B cell (primary cell): ENCODE measurements at regions not wholly inside any gene's neighbourhood (a gene's known extent, or its start where the extent isn't known, plus 50 kb on each side); places are given as distances from the start of the nearest gene placed in this dataset.

Experiments used
- ATAC-seq: fragments of 200-7000 bp; cut with Tn5 transposase; one replicate; pipeline ENCODE4 v1.10.0; 2021; ENCODE audit warnings: low read depth, mild to moderate bottlenecking, moderate number of reproducible peaks, moderate library complexity
- CTCF ChIA-PET: fragments of 350-600 bp; sonication (Branson Sonifier 250); formaldehyde crosslinking; loops from one replicate; lab custom pipeline; 2021; ENCODE audit warnings: antibody characterized with exemption, inconsistent platforms; lab: Charles Lee
- POLR2A ChIA-PET: fragments of 350-600 bp; sonication (Branson Sonifier 250); formaldehyde crosslinking; loops from one replicate; lab custom pipeline; 2021; ENCODE audit warnings: antibody characterized with exemption; lab: Charles Lee
- DNase-seq: peaks from one replicate; pipeline ENCODE4 v3.0.0; 2013
- H2AFZ ChIP-seq: 2 replicates; pipeline ENCODE4 v1.6.1; 2012; ENCODE audit warnings: mild to moderate bottlenecking, low read depth, low read length; ENCODE audit not compliant: insufficient read depth, poor library complexity, severe bottlenecking
- H3K27ac ChIP-seq, 2 donors: 1 replicate in 1 of 2; 2 replicates in 1 of 2; pipeline ENCODE4 v1.5.1; 2012 to 2013; ENCODE audit warnings: low read length in 2 of 2, mild to moderate bottlenecking in 2 of 2, moderate library complexity in 1 of 2
- H3K27me3 ChIP-seq, 4 experiments: fragments of 200-600 bp in 1 of 4; sonication (generic) in 1 of 4; replicated peaks in 1 of 4; 1 replicate in 2 of 4; 2 replicates in 2 of 4; pipeline versions ENCODE4 v1.6.1 to v1.7.0; 2013 to 2016; ENCODE audit warnings: low read length in 3 of 4, mild to moderate bottlenecking in 2 of 4, mixed read lengths in 1 of 4, moderate library complexity in 1 of 4; ENCODE audit not compliant: insufficient read depth in 4 of 4, control insufficient read depth in 3 of 4; ENCODE audit errors: control extremely low read depth in 1 of 4
- H3K36me3 ChIP-seq, 2 experiments: replicated peaks in 1 of 2; 1 replicate in 1 of 2; 2 replicates in 1 of 2; pipeline versions ENCODE4 v1.6.1 to v1.7.1; 2013; ENCODE audit warnings: low read length in 1 of 2; ENCODE audit not compliant: insufficient read depth in 2 of 2, control insufficient read depth in 1 of 2; ENCODE audit errors: control extremely low read depth in 1 of 2, extremely low read depth in 1 of 2
- H3K4me1 ChIP-seq, 2 donors: fragments of 200-600 bp in 1 of 2; sonication (generic) in 1 of 2; 1 replicate in 1 of 2; 2 replicates in 1 of 2; pipeline versions ENCODE4 v1.5.1 to v1.6.1; 2013 to 2017; ENCODE audit warnings: low read length in 2 of 2; ENCODE audit not compliant: control insufficient read depth in 2 of 2, insufficient read depth in 2 of 2
- H3K4me2 ChIP-seq: replicated peaks from 2 replicates; pipeline ENCODE3; 2012; ENCODE audit warnings: mild to moderate bottlenecking, low read depth, low read length; ENCODE audit not compliant: poor library complexity, severe bottlenecking
- H3K4me3 ChIP-seq, 5 experiments: fragments of 200-600 bp in 1 of 5; sonication (generic) in 1 of 5; 1 replicate in 3 of 5; 2 replicates in 2 of 5; pipeline versions ENCODE4 v1.5.1 to v1.7.0; 2011 to 2016; ENCODE audit warnings: low read length in 4 of 5, mild to moderate bottlenecking in 4 of 5, low read depth in 2 of 5, control low read depth in 1 of 5, moderate library complexity in 1 of 5; ENCODE audit not compliant: insufficient read depth in 1 of 5; ENCODE audit errors: control extremely low read depth in 1 of 5, extremely low read depth in 1 of 5
- H3K79me2 ChIP-seq: fragments of 200-600 bp; sonication (generic); one replicate; pipeline ENCODE4 v1.6.0; 2016; ENCODE audit warnings: low read length; ENCODE audit not compliant: control insufficient read depth, insufficient read depth
- H3K9ac ChIP-seq: fragments of 200-600 bp; sonication (generic); 2 replicates; pipeline ENCODE4 v1.6.1; 2017; ENCODE audit warnings: mild to moderate bottlenecking, low read length, moderate library complexity
- H3K9me3 ChIP-seq, 3 donors: one replicate each; pipeline versions ENCODE4 v1.6.1 to v1.7.1; 2013; ENCODE audit warnings: low read length in 2 of 3; ENCODE audit not compliant: control insufficient read depth in 2 of 3, insufficient read depth in 1 of 3; ENCODE audit errors: control extremely low read depth in 1 of 3
- H4K20me1 ChIP-seq: 2 replicates; pipeline ENCODE4 v1.6.0; 2012; ENCODE audit warnings: mild to moderate bottlenecking, low read length; ENCODE audit not compliant: insufficient read depth, control insufficient read depth, poor library complexity, severe bottlenecking
- H3K27ac Mint-ChIP-seq: one replicate; pipeline ENCODE4 v1.8.0; 2021; ENCODE audit warnings: mixed read lengths
- H3K27me3 Mint-ChIP-seq: one replicate; pipeline ENCODE4 v1.8.0; 2021; ENCODE audit warnings: mixed read lengths
- H3K4me1 Mint-ChIP-seq: one replicate; pipeline ENCODE4 v1.8.0; 2021; ENCODE audit warnings: mixed read lengths
- H3K4me3 Mint-ChIP-seq: one replicate; pipeline ENCODE4 v1.8.0; 2021; ENCODE audit warnings: mixed read lengths
- H3K9me3 Mint-ChIP-seq: one replicate; pipeline ENCODE4 v1.8.0; 2022; ENCODE audit warnings: mixed read lengths; ENCODE audit not compliant: insufficient read depth
- EZH2 ChIP-seq: IDR thresholded peaks from 2 replicates; pipeline ENCODE4 v1.6.1; 2012; ENCODE audit warnings: borderline replicate concordance, low read depth, mild to moderate bottlenecking, moderate library complexity, low read length; ENCODE audit not compliant: insufficient read depth, poor library complexity, severe bottlenecking
- WGBS: methylation state at CpG from one replicate; pipeline ENCODE4 v1.1.5; 2013; ENCODE audit warnings: missing lambda C conversion rate; ENCODE audit not compliant: insufficient coverage; 5-methylcytosine and 5-hydroxymethylcytosine counted together
- intact Hi-C: fragments of 100-400 bp; cut with micrococcal nuclease; formaldehyde crosslinking; loops from one replicate; pipeline ENCODE4 v1.10.0; 2022
- TF ChIP-seq, protein P1 (sequence below): fragments of 200-600 bp; IDR thresholded peaks from one replicate; pipeline ENCODE4 v1.8.0; 2022; ENCODE audit warnings: antibody characterized with exemption, mild to moderate bottlenecking

DNA sequence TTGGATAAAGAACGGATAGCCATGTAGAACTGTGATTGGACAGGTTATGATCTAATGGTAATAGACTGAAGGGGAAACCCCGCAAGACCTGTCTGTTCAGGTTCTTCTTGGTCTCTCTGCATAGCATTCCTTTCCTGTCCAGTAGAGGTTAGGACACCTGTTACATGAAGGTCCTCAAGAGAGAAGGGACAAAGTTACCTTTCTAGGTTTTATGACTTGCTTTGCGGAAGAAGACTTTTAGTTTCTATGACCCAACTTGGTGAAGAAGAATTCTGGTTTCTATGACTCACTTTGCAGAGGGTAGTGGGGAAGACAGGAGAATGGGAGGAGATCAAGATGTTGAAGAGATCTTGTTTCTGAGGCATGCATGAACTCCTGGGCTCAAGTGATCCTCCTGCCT lies 97.9 kb upstream of the C3orf80 start:
- no peaks in the 10 kb centered on the region for H3K79me2 ChIP-seq
- no peak overlapping the region for H3K4me3 ChIP-seq
- H3K9ac ChIP-seq, result no peak overlapping the region
- CTCF ChIA-PET, result no interaction called here
- WGBS, result 88% methylated on average over 2 of the region's 3 CpGs
- no peak overlapping the region for H3K27ac Mint-ChIP-seq
- no peak overlapping the region for H2AFZ ChIP-seq
- peaks cover 10% of the 10 kb centered on the region for H3K4me1 Mint-ChIP-seq
- DNase-seq (no peak), ATAC-seq (no peak)
- no peaks in the 10 kb centered on the region for H3K36me3 ChIP-seq
- H3K27me3 ChIP-seq, result peaks cover 0 to 2% (median 0%) of the 10 kb centered on the region in 4 experiments
- H4K20me1 ChIP-seq, result no peaks in the 10 kb centered on the region
- intact Hi-C loops, result no loop called here
- H3K9me3 ChIP-seq, result no peaks in the 10 kb centered on the region
- H3K9me3 Mint-ChIP-seq, result no peaks in the 10 kb centered on the region
- no peak overlapping the region for H3K27ac ChIP-seq
- H3K4me2 ChIP-seq, result no peak overlapping the region
- no peak overlapping the region for H3K4me3 Mint-ChIP-seq
- POLR2A ChIA-PET, result no interaction called here
- TF ChIP-seq, protein P1, sequence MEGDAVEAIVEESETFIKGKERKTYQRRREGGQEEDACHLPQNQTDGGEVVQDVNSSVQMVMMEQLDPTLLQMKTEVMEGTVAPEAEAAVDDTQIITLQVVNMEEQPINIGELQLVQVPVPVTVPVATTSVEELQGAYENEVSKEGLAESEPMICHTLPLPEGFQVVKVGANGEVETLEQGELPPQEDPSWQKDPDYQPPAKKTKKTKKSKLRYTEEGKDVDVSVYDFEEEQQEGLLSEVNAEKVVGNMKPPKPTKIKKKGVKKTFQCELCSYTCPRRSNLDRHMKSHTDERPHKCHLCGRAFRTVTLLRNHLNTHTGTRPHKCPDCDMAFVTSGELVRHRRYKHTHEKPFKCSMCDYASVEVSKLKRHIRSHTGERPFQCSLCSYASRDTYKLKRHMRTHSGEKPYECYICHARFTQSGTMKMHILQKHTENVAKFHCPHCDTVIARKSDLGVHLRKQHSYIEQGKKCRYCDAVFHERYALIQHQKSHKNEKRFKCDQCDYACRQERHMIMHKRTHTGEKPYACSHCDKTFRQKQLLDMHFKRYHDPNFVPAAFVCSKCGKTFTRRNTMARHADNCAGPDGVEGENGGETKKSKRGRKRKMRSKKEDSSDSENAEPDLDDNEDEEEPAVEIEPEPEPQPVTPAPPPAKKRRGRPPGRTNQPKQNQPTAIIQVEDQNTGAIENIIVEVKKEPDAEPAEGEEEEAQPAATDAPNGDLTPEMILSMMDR, result no peak
- TF ChIP-seq EZH2, result no peak
- H3K27me3 Mint-ChIP-seq, result no peaks in the 10 kb centered on the region
- peaks cover 0 to 3% of the 10 kb centered on the region in 2 donors for H3K4me1 ChIP-seq

DNA sequence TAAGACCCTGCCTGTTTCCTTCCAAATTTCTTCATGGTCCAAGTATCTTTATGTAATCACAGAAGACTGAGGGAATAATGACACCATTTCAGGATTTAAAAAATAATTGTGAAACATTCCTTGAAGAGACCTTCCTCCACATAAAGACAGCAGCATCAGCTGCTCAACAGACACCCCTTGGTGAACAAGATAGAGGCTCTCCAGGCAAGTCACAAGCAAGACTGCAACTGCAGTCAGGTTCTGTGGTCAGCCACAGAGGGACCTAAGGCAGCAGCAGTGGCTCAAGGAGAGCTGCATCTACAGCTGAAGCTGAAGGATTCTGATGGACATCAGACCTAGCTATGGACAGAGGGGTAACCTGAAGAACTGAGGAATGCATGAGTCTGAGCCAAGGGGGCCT lies 97.2 kb upstream of the C3orf80 start:
- TF ChIP-seq EZH2, result no peak
- TF ChIP-seq, protein P1, result no peak
- H3K4me1 Mint-ChIP-seq, result peaks cover 10% of the 10 kb centered on the region
- H3K4me3 ChIP-seq, result no peak overlapping the region
- no peak overlapping the region for H3K27ac ChIP-seq
- no peaks in the 10 kb centered on the region for H3K27me3 ChIP-seq
- H3K4me3 Mint-ChIP-seq, result no peak overlapping the region
- no peaks in the 10 kb centered on the region for H3K9me3 ChIP-seq
- H3K9me3 Mint-ChIP-seq, result no peaks in the 10 kb centered on the region
- no peaks in the 10 kb centered on the region for H4K20me1 ChIP-seq
- peaks cover 0 to 3% of the 10 kb centered on the region in 2 donors for H3K4me1 ChIP-seq
- intact Hi-C loops, result no loop called here
- ATAC-seq (no peak), DNase-seq (no peak)
- no peaks in the 10 kb centered on the region for H3K27me3 Mint-ChIP-seq
- H3K9ac ChIP-seq, result no peak overlapping the region
- H3K79me2 ChIP-seq, result no peaks in the 10 kb centered on the region
- no peak overlapping the region for H2AFZ ChIP-seq
- POLR2A ChIA-PET, result no interaction called here
- no peaks in the 10 kb centered on the region for H3K36me3 ChIP-seq
- H3K4me2 ChIP-seq, result no peak overlapping the region
- CTCF ChIA-PET, result no interaction called here
- no peak overlapping the region for H3K27ac Mint-ChIP-seq
